ENCODE measurements at regions not wholly inside any gene's neighbourhood (a gene's known extent, or its start where the extent isn't known, plus 50 kb on each side); places are given as distances from the start of the nearest gene placed in this dataset.

DNA sequence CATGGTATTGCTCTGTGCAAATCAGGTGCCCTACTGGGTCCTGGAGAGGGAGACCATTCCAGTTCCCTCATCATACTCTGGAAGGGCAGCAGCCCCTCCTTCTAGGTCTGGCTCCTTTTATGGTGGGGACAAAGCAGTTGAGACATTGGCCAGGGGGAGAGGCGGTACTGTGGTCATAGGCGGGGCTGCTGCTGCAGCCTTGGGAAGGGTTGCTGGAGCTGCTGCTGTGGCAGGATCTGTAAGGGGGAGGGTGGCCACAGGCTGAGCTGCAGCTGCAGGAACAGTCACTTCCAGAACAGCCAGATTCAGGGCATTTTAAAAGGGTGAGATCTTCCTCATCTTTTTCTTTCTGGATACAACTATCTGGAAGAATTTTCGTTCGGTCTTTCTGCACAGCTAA, 233.0 kb upstream of the SGCD start:
- no peak for DNase-seq (ENCODE audit: low read depth in 3 of 3, low spot score in 2 of 3)

DNA sequence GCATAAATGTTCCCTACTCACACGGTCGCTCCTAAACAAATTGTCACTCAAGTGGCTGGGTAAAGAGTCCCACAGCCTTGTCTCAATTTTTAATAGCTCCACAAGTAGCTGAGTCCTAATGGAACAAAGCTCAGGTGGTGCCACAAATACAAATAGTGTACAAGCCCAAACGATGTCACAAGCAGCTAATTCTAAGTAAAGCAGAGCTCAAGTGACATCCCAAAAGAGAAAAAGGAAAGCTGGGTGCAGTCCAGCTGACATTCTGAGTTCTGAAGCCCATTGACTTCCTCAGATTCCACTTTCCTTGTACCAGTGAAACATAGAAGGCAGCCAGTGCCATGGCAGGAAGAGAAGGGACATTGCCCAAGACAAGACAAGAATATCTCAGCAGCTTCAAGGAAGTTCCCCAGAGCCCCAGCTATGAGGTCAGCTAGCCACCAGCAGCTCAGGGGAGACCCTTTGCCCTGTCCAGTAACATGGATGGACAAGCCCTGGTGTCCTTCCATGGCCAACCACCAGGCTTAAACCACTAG, 231.2 kb upstream of the SGCD start:
- no peak for DNase-seq (ENCODE audit: low read depth in 3 of 3, low spot score in 2 of 3)

DNA sequence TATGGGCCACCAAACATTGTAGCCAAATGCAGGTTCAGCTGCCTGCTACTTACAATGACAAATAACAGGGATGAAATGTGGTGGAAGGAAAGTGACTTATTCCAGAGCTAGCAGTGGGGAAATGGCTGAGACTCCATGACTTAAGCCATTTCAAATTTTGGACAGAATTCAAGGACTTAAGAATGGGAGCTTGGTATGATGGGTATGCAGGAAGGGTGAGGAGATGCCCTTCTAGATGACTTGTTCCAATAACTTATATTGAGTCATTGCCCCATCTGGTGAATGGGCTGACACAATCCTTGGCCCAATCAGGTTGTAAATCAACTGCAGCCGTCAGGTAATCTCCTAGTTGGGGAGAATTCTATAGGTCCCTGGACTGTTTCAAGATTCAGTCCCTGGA, 230.7 kb upstream of the SGCD start:
- no peak for DNase-seq (ENCODE audit: low read depth in 3 of 3, low spot score in 2 of 3)

DNA sequence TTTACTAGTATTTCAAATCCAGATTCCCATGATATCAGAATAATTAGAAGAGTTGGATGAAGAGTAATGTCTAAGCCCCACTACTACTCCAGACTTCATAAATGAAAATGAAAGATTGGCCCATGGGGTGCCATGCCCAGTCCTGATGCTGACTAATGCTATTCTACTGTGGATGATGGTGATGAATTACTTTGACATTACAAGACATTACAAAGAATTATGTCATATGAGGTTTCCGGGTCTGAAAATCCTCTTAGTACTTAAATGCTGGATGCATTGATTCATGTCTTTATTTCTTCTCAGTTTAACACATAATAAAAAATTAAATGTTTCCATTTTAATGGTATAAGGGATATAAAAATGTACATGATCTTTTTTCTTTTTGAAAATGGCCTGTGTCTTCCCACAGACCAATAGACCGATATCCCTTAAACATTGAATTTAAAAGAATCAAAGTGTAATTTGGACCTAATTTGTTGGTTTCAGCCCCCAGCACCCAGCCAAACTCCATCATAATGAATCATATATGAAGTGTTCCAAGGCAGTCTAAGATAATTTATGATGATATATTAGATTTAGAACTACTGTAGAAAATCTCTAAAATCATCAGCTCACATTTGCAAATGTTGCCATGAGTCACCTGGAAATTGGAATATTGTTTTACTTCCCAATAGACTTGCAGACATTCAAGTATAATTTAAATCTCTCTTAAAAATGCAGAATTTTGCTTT, 223.6 kb upstream of the SGCD start:
- DNase-seq (ENCODE audit: low read depth in 3 of 3, low spot score in 2 of 3), result no peak

DNA sequence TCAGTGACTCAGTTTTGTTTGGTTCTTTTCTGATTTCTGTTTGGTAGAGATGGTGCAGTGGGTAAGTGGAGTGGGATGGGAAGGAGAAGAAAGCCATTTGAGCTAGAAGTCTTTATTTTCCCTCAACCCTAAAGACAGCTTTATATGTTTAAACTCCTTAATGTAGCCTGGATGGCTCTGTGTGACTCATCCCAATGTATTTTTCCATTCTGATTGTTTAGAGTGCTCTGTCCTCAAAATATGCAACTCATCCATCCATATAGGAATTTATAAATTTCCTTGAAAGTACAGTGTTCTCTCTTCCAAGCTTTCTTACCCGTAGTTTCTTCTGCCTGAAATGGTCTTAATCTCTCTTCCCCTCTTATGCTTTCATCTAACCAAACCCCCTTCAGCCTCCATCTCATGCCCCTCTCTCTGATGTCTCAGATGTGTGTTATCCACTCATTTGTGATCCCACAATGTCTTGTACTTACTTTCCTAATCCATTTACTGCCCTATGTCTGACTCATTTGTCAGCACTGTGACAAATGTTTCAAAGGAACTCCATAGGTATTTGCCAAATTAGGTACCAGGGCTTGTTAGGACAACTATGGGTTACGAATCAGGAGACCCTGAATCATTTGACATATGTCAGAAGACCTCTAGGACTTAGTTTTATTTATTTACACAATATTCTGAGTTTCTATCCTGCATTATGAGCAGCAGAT, 217.5 kb upstream of the SGCD start:
- DNase-seq (ENCODE audit: low read depth in 3 of 3, low spot score in 2 of 3), result no peak

DNA sequence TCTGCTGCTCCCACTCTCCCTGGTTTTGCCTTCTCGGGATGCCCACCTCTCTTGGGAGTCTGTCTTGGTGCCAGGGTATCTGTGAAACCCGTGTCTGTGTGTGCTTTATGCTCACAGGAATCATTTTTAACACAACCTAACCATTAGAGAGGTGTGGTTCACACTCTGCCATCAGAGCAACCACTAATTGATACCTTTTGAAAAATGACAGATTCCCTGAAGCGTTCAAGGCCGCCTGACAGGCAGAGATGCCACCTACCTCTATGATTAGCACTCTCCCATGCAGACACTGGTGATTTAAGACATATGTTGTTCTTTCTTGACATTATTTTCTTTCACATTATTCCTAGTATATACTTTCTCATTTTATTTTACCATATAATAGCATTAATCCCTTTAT, 207.3 kb upstream of the SGCD start:
- DNase-seq (ENCODE audit: low read depth in 3 of 3, low spot score in 2 of 3), result no peak

DNA sequence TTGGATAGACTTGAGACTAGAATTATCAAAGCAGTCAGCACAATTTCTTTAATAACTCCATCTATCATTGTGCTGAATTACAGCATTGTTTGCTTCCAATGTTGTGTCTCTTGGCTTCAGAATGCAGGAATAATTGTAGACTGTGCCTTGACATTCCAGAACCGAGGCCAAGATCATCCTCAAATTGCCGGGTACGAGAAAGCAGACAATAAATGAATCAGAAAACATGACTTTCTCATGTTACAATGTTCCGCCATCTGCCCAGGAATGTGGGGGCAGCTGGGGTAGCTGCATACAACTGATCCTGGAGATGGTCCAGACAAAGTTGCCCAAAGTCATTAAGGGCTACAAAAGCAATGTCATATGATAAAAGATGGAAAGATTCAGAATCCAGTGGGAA, 206.2 kb upstream of the SGCD start:
- no peak for DNase-seq (ENCODE audit: low read depth in 3 of 3, low spot score in 2 of 3)

DNA sequence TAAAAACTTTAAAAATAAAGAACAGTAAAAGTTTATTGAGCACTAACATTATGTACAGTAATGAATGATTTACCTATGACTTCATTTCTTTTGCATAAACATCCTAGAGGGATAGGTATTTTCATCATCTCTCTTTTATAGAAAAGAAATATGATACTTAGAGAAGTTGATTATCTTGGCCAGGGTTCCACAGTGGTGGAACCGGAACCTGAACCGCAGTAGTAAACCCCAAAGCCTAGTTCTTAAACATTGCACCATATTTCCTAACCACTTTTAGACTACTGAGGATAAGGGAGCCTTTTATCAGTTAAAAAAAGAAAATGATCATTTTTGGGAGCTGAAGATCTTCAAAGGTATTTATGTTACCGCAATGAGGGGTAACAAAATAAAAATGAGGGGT, 205.7 kb upstream of the SGCD start:
- DNase-seq (ENCODE audit: low read depth in 3 of 3, low spot score in 2 of 3), result no peak

DNA sequence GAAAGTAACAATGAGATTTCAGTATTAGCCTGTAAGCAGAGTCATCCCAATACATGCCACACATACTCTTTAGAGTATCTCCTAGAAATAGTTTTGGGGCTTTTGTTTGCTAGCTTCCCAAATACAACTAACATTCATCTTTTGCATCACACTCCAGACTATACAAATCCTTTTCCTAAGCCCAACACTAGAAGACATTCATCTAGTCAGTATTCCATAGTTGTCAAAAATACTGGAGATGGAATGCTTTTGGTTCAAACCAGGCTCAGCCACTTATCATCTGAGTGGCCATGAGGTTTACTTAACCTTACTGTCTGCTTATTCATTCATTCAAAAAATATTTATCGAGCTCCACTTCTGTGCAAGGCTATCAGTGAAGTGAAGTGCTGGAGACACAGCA, 205.1 kb upstream of the SGCD start:
- no peak for DNase-seq (ENCODE audit: low read depth in 3 of 3, low spot score in 2 of 3)

DNA sequence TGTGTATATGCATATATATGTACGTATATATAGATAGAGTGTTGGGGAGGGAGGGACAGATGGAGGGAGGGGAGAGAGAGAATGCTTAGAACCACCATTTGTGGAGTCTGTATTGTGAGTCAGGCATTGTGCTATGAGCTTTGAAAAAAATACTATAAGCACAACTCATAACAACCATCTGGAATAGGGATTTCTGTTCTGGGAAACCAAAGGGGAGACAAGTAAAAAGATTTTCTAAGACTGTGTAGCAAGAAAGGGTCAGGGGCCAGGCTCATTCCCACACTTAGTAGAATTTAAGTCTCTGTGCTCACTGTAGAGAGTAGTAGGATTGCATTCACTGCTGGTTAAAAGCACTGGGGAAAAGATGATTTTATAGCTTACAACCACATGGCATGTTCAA, 202.3 kb upstream of the SGCD start:
- no peak for DNase-seq (ENCODE audit: low read depth in 3 of 3, low spot score in 2 of 3)

DNA sequence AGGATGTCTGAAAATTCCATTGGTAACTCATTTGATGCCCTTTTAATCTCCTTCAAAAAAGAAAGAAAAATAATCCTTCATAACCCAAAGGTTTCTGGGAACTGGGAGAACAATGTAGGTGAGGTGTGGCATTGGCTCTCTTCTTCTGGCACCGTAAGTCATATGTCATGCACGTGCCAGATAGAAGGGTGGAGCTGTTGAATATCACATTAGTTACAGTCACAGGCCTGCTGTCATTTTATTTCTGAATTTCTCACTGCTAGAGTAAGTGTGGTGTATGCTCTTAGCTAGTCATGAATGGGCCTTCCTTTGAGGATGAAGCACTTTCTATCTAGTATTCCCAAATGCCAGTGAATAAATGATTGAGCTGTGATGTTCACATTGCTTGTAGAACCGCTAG, 201.8 kb upstream of the SGCD start:
- no peak for DNase-seq (ENCODE audit: low read depth in 3 of 3, low spot score in 2 of 3)

DNA sequence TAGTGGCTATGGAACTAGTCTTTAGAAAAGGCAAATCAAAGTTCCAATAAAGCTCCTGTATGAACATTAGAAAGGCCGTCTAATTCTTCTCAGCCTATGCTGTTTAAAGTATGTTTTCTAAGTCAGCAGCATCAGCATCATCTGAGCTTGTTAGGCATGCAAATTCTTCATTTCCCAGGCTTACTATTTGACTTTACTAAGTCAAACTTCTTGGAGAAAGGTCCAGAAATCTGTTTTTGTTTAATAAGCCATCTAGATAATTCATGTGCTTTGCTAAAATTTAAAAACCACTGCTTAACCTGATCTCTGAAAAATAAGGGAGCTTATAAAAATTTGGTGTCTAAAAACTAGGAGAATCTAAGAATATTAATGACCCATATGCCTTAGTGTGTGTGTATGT, 200.2 kb upstream of the SGCD start:
- DNase-seq (ENCODE audit: low read depth in 3 of 3, low spot score in 2 of 3), result no peak

DNA sequence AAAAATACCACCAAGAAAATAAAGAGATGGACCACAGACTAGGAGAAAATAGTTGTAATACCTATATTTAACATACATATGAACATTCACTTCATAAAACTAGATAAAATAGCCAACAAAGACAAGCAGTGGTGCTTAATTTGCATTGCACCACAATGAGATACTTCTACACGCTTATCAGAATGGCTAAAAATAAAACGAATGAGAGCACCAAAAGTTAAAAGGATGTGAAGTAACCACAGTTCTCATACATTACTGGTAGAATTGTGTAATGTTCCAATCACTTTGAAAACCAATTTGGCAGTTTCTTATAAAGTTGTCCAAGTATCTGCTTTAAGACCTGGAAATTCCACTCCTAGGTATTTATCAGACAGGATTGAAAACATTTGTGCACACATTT, 198.9 kb upstream of the SGCD start:
- no peak for DNase-seq (ENCODE audit: low read depth in 3 of 3, low spot score in 2 of 3)

DNA sequence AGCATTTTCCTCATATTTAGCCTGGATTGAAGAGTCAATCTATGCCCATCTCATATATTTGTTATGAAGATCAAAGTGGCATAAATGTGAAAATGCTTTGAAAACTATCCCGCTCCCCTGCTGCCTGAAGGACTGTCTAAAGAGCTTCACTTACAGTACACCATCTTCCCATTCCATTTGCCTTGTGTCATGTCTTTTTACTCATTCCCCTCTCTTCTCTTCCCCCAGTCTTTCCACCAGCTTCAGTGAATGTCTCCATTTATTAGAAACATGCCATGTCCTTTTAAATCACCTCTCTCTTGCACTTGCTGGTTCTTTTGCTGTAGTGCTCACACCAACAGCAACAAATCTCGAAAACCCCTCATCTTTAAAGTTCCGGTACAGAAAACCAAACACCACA, 192.7 kb upstream of the SGCD start:
- DNase-seq (ENCODE audit: low read depth in 3 of 3, low spot score in 2 of 3), result no peak

DNA sequence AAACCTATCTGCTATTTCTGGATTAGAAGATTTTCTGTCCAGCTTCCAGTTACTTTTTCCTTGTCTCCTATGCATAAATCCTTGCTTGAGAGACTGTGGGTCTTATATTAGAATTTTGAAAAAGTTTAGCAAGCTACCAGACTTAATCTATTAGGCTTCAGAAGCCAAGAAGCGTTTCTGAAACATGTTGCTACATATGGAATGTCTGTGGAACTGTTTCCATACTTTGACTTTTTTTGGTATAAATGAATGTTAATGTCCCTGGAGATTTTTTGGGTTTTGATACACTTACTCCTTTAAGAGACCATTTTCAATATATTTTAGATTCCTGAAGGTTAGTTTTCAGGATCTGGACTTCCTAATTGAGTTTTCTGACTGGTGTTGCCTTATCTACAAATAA, 191.4 kb upstream of the SGCD start:
- no peak for DNase-seq (ENCODE audit: low read depth in 3 of 3, low spot score in 2 of 3)

DNA sequence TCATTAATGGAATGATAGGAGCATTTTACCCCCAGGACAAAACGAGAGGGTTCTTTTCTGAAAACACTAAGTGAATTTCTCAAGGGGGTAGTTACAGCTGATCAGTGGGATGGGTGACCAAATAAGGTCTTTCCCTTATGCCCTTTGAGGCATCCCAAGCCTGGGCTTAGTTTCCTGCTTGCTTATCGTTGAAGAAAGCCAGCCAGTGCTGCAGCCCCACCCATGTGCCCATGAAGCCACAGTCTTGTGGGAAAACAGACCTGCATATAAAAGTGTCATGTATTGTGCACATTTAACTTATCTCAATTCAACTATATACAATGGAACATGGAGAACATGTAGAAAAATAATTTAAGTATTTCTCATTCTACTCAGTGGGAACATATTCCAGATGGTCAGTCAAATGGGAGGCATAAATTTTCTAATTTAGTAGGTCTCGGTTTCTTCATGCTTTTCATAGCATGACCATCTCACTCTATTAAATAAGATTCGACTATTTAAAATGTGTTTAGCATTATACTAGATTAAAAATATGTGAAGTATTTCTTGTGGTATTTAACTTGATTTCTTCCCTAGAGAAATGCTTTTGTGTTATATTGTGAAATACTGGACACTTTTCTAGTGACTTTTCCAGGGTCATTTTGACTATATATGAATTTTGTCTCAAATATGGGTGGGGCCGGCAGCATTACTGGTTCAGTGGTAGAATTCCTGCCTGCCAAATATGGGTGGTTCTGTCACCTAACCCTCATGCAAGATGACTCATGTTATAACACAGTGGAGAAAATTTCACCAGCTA, 189.7 kb upstream of the SGCD start:
- DNase-seq (ENCODE audit: low read depth in 3 of 3, low spot score in 2 of 3), result no peak

DNA sequence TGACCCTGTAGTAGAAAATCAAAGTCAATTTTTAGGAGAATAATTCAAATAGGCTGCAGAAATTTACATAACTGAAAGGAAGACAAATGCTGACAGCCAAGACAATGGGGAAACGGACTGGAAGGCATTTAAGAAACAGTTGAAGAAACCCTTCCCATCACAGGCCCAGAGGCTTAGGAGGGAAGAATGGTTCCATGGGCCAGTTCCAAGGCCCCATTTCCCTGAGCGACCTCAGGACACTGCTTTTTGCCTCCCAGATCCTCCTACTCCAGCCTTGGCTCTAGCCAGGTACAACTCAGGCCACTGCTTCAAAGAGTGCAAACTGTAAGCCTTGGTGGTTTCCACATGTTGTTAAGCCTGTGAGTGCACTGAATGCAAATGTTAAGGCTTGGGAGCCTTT, 184.1 kb upstream of the SGCD start:
- DNase-seq (ENCODE audit: low read depth in 3 of 3, low spot score in 2 of 3), result no peak

DNA sequence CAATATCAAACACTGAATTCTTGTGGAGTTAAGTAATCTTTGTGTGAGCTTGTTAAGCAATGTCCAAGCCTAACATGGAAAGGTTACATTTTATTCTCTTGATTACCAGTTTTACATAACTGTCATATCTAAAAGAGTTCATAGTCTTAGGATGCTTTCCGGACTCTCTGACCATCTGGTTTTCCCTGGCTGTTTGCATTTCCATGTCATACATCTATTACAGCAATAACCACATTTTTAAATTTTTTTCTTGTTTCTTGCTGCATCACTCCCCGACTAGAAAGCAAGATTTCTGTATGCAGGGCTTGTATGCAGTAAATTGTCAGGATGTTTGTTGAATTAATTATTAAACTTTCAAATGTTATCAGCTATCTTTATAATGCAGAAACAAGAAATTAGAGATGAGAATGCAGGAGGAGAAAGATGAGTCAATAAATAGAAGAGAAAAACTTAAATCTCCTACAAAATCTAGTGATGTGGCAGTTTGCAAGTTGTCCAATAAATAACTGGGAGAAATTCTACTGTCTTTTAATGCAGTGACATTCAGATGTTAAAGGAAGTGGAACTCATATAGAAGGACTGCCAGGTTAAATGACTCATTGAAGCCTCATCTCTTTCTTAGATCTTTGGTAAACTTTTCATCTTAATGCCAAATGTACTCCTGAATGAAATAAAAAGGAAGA, 179.6 kb upstream of the SGCD start:
- no peak for DNase-seq (ENCODE audit: low read depth in 3 of 3, low spot score in 2 of 3)

DNA sequence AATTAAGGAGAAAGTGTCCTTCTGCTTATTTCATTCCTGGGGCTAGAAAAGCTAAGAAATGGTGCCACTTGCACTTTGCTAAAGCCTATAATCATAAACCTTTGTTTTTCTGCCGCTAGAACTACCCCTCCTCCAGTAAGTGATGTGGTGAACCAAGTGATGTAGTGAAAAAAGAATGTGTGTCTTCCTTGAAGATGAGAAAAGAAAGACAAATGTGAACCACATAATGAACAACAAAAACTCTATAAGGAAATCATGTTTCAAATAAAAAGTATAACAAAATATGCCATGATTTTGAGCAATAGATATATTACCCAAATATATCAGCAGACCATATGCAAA, 179.0 kb upstream of the SGCD start:
- DNase-seq (ENCODE audit: low read depth in 3 of 3, low spot score in 2 of 3), result no peak

DNA sequence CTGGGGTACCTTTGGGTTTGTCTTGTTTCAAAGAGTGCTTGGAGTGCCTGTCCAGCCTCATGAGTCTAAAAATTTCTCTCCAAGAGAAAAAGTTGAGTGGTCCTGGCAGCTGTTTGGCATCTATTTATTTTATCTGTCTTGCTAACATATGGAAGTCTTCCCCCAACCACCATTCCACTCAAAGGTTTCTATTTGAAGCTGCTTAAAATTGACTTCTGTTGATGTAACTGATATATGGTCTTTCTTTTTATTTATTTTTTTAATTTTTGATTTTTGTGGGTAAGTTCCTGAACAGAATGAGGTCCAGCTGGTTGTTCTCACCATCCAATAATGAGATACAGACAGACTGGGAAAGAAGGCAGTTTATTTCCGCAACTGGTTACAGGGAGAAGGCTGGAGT, 178.7 kb upstream of the SGCD start:
- no peak for DNase-seq (ENCODE audit: low read depth in 3 of 3, low spot score in 2 of 3)

DNA sequence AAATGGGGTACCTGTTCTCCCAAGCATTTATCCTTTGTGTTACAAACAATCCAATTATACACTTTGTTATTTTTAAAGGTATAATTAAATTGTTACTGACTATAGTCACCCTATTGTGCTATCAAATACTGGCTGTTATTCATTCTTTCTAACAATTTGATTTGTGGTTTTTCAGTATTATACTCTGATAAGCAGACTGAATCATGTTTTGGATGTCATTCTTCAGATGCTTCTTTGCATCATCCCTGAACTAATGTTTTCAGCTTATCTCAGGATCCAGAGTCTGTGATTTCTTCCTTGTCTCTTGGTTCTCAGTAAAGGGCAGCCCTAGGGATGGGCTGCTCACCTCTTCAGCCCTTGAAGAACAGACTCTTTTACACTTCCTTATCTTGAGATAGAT, 177.8 kb upstream of the SGCD start:
- DNase-seq (ENCODE audit: low read depth in 3 of 3, low spot score in 2 of 3), result no peak

Measured in right renal cortex interstitium (tissue), 3 donors.